Activated naive CD8-positive, alpha-beta T cell treated with anti-CD3 and anti-CD28 coated beads, Interleukin-2, amount 50 U/mL, for 24 hours (primary cell): ENCODE measurements at regions not wholly inside any gene's neighbourhood (a gene's known extent, or its start where the extent isn't known, plus 50 kb on each side); places are given as distances from the start of the nearest gene placed in this dataset.

ENCODE experiments used
- ATAC-seq: fragments of 150-1000 bp; cut with Tn5 transposase; one replicate; pipeline ENCODE4 v1.10.0; 2021
- DNase-seq: peaks from one replicate; pipeline ENCODE4 v3.0.0; 2021
- H3K27ac Mint-ChIP-seq: one replicate; pipeline ENCODE4 v1.8.0; 2021; ENCODE audit warnings: mild to moderate bottlenecking, mixed read lengths
- H3K27me3 Mint-ChIP-seq: one replicate; pipeline ENCODE4 v1.8.0; 2021; ENCODE audit warnings: mixed read lengths
- H3K36me3 Mint-ChIP-seq: one replicate; pipeline ENCODE4 v1.8.0; 2021; ENCODE audit warnings: low read depth, mixed read lengths
- H3K4me1 Mint-ChIP-seq: one replicate; pipeline ENCODE4 v1.8.0; 2021; ENCODE audit warnings: mixed read lengths
- H3K4me3 Mint-ChIP-seq: one replicate; pipeline ENCODE4 v1.8.0; 2021; ENCODE audit warnings: mild to moderate bottlenecking, moderate library complexity, mixed read lengths
- H3K9me3 Mint-ChIP-seq: one replicate; pipeline ENCODE4 v1.8.0; 2021; ENCODE audit warnings: mixed read lengths

- Mint-ChIP-seq H3K27ac (no peak overlapping the region), H3K4me3 (no peak overlapping the region), H3K9me3 (no peaks in the 10 kb centered on the region), H3K4me1 (no peaks in the 10 kb centered on the region), H3K27me3 (peaks cover 16% of the 10 kb centered on the region), H3K36me3 (no peaks in the 10 kb centered on the region)
- no peak for ATAC-seq
- no peak for DNase-seq
Observed at GRCh38 chr5:72013766-72014624, 93.3 kb upstream of the MAP1B start.

GRCh38 chr5:72015103-72015548 is 92.1 kb upstream of the MAP1B start:
- Mint-ChIP-seq H3K27ac (no peak overlapping the region), H3K4me1 (no peaks in the 10 kb centered on the region), H3K4me3 (no peak overlapping the region), H3K36me3 (no peaks in the 10 kb centered on the region), H3K27me3 (peaks cover 22% of the 10 kb centered on the region), H3K9me3 (no peaks in the 10 kb centered on the region)
- ATAC-seq (peak; percentile 24), DNase-seq (peak; percentile 8)

GRCh38 chr5:72018143-72018803 is 89.0 kb upstream of the MAP1B start:
- ATAC-seq = peak; percentile 66
- no peaks in the 10 kb centered on the region for H3K36me3 Mint-ChIP-seq
- no peak overlapping the region for H3K4me3 Mint-ChIP-seq
- no peaks in the 10 kb centered on the region for H3K4me1 Mint-ChIP-seq
- peaks cover 23% of the 10 kb centered on the region for H3K27me3 Mint-ChIP-seq
- H3K27ac Mint-ChIP-seq = no peak overlapping the region
- DNase-seq = peak; percentile 72
- no peaks in the 10 kb centered on the region for H3K9me3 Mint-ChIP-seq

GRCh38 chr5:72020161-72020983 is 86.9 kb upstream of the MAP1B start:
- peaks cover 22% of the 10 kb centered on the region for H3K27me3 Mint-ChIP-seq
- no peaks in the 10 kb centered on the region for H3K4me1 Mint-ChIP-seq
- DNase-seq = no peak
- no peak overlapping the region for H3K27ac Mint-ChIP-seq
- H3K9me3 Mint-ChIP-seq = no peaks in the 10 kb centered on the region
- H3K4me3 Mint-ChIP-seq = no peak overlapping the region
- no peaks in the 10 kb centered on the region for H3K36me3 Mint-ChIP-seq
- ATAC-seq = no peak

GRCh38 chr5:72021651-72022357 is 85.5 kb upstream of the MAP1B start:
- Mint-ChIP-seq H3K9me3 (no peaks in the 10 kb centered on the region), H3K27me3 (peaks cover 22% of the 10 kb centered on the region), H3K4me1 (no peaks in the 10 kb centered on the region), H3K27ac (no peak overlapping the region), H3K36me3 (no peaks in the 10 kb centered on the region), H3K4me3 (no peak overlapping the region)
- ATAC-seq (no peak), DNase-seq (no peak)

GRCh38 chr5:72028382-72028781 is 78.9 kb upstream of the MAP1B start:
- Mint-ChIP-seq H3K4me1 (no peaks in the 10 kb centered on the region), H3K27me3 (peaks cover 7% of the 10 kb centered on the region), H3K9me3 (peaks cover 4% of the 10 kb centered on the region), H3K36me3 (no peaks in the 10 kb centered on the region), H3K27ac (no peak overlapping the region), H3K4me3 (no peak overlapping the region)
- no peak for ATAC-seq
- DNase-seq = no peak

GRCh38 chr5:72030237-72030636 is 77.0 kb upstream of the MAP1B start:
- no peaks in the 10 kb centered on the region for H3K4me1 Mint-ChIP-seq
- H3K9me3 Mint-ChIP-seq = peaks cover 4% of the 10 kb centered on the region
- no peak overlapping the region for H3K27ac Mint-ChIP-seq
- ATAC-seq (no peak), DNase-seq (no peak)
- peaks cover 10% of the 10 kb centered on the region for H3K27me3 Mint-ChIP-seq
- H3K36me3 Mint-ChIP-seq = no peaks in the 10 kb centered on the region
- H3K4me3 Mint-ChIP-seq = no peak overlapping the region

- peaks cover 4% of the 10 kb centered on the region for H3K9me3 Mint-ChIP-seq
- DNase-seq = no peak
- H3K36me3 Mint-ChIP-seq = no peaks in the 10 kb centered on the region
- peaks cover 24% of the 10 kb centered on the region for H3K27me3 Mint-ChIP-seq
- no peaks in the 10 kb centered on the region for H3K4me1 Mint-ChIP-seq
- no peak overlapping the region for H3K4me3 Mint-ChIP-seq
- H3K27ac Mint-ChIP-seq = no peak overlapping the region
- no peak for ATAC-seq
Observed at GRCh38 chr5:72032788-72033187, 74.5 kb upstream of the MAP1B start.

- DNase-seq (no peak), ATAC-seq (no peak)
- Mint-ChIP-seq H3K36me3 (no peaks in the 10 kb centered on the region), H3K27ac (no peak overlapping the region), H3K4me1 (no peaks in the 10 kb centered on the region), H3K9me3 (no peaks in the 10 kb centered on the region), H3K27me3 (peaks cover 36% of the 10 kb centered on the region), H3K4me3 (no peak overlapping the region)
Observed at GRCh38 chr5:72034770-72035169, 72.5 kb upstream of the MAP1B start.

GRCh38 chr5:72035831-72036230 is 71.4 kb upstream of the MAP1B start:
- H3K27me3 Mint-ChIP-seq = peaks cover 33% of the 10 kb centered on the region
- H3K4me3 Mint-ChIP-seq = no peak overlapping the region

GRCh38 chr5:72036951-72037350 is 70.3 kb upstream of the MAP1B start:
- no peak overlapping the region for H3K4me3 Mint-ChIP-seq
- ATAC-seq = no peak
- no peak for DNase-seq
- peaks cover 34% of the 10 kb centered on the region for H3K27me3 Mint-ChIP-seq
- H3K27ac Mint-ChIP-seq = no peak overlapping the region
- H3K9me3 Mint-ChIP-seq = no peaks in the 10 kb centered on the region
- H3K4me1 Mint-ChIP-seq = no peaks in the 10 kb centered on the region
- no peaks in the 10 kb centered on the region for H3K36me3 Mint-ChIP-seq

More at GRCh38 chr5:72035831-72036230, 71.4 kb upstream of the MAP1B start:
- Mint-ChIP-seq H3K36me3 (no peaks in the 10 kb centered on the region), H3K4me1 (no peaks in the 10 kb centered on the region), H3K9me3 (no peaks in the 10 kb centered on the region), H3K27ac (no peak overlapping the region)
- DNase-seq (no peak), ATAC-seq (no peak)

- peaks cover 38% of the 10 kb centered on the region for H3K27me3 Mint-ChIP-seq
- ATAC-seq = no peak
Observed at GRCh38 chr5:72040513-72040912, 66.8 kb upstream of the MAP1B start.

GRCh38 chr5:72041654-72042053 is 65.6 kb upstream of the MAP1B start:
- H3K9me3 Mint-ChIP-seq = no peaks in the 10 kb centered on the region
- H3K27me3 Mint-ChIP-seq = peaks cover 33% of the 10 kb centered on the region
- DNase-seq (no peak), ATAC-seq (no peak)
- H3K36me3 Mint-ChIP-seq = no peaks in the 10 kb centered on the region
- no peaks in the 10 kb centered on the region for H3K4me1 Mint-ChIP-seq
- no peak overlapping the region for H3K27ac Mint-ChIP-seq
- H3K4me3 Mint-ChIP-seq = no peak overlapping the region

More at GRCh38 chr5:72040513-72040912, 66.8 kb upstream of the MAP1B start:
- Mint-ChIP-seq H3K4me3 (no peak overlapping the region), H3K9me3 (no peaks in the 10 kb centered on the region), H3K36me3 (no peaks in the 10 kb centered on the region), H3K27ac (no peak overlapping the region), H3K4me1 (no peaks in the 10 kb centered on the region)
- no peak for DNase-seq

GRCh38 chr5:72042097-72042496 is 65.2 kb upstream of the MAP1B start:
- DNase-seq = no peak
- Mint-ChIP-seq H3K9me3 (no peaks in the 10 kb centered on the region), H3K4me3 (no peak overlapping the region), H3K27me3 (peaks cover 30% of the 10 kb centered on the region), H3K36me3 (no peaks in the 10 kb centered on the region), H3K4me1 (no peaks in the 10 kb centered on the region), H3K27ac (no peak overlapping the region)
- no peak for ATAC-seq
